T47D (cell line): ENCODE measurements at regions not wholly inside any gene's neighbourhood (a gene's known extent, or its start where the extent isn't known, plus 50 kb on each side); places are given as distances from the start of the nearest gene placed in this dataset.

Experiments used
- DNase-seq, 2 experiments: peaks; one replicate each; pipeline versions ENCODE4 v3.0.0 to v3.0.0-alpha.2; 2011 to 2012; ENCODE audit warnings: low read depth in 1 of 2, low spot score in 1 of 2
- JUND ChIP-seq: IDR thresholded peaks from 2 replicates; pipeline ENCODE4 v1.6.1; 2012; ENCODE audit warnings: low read depth
- in situ Hi-C: cut with HindIII; loops from 2 replicates; pipeline ENCODE4 v1.10.0; 2016; ENCODE audit warnings: low sequenced_read_pairs, low pct_unique_long_range_greater_than_20kb

DNA sequence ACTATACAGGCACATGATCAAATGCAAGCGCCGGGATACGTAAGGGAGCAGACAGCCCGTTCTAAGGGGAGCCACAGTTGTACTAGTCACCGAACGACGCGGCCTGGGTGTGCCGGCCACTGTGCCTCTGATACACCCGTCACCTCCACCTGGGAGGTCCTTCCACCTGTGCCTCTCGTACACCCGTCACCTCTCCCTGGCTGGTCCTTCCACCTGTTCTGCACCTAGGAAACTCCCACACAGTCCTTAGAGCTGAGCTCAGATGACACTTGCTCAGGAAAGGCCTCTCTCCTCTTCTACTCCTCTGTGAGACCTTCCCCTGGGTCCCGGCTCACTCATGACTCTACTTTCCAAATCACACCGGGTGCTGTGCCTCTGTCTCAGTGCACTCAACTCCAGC, 245.0 kb downstream of the TTLL2 start:
- in situ Hi-C loops = no loop called here
- TF ChIP-seq JUND = no peak
- no peak for DNase-seq

DNA sequence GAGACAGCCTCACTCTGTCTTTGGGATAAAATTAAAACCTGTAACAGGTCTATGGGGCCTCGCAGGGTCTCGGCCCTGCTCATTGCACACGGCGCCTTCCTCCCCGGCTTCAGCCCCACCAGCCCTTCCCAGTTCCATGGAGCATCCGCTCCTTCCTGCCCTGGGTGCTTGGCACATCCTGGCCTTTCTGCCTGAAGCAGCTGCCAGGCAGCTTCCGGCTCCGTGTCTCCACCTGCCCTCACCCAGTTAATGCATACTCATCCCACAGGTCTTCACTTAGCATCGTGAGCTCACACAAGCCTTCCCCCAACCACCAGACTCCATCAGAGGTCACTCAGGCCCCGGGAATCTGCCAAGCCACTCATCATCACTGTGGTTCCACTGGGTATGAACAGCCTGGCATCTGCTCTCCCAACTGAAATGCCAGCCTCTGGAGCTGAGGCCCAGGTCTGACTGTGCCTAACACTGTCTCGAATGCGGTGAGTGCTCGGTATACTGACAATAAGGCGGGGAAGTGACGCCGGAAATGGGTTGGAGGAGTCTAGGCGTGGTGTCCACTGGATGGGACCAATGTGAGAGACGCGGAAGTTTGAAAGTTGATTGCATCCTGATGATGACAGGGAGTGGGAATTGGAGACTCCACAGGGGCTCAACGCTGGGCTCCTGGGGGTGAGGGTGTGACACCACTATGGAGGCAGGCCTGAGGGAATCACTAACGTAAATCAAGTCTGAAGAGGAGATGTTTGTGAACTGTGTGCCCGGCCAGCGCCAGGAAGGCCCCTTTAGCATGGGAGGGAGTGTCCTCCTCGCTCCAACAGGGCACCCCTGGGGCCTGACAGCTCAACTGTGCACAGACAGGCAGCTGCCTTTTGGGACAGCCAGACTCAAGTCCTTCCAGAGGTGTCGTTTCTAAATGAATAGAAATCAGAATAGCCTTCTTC, 245.8 kb downstream of the TTLL2 start:
- no peak for TF ChIP-seq JUND
- in situ Hi-C loops = no loop called here
- no peak for DNase-seq

DNA sequence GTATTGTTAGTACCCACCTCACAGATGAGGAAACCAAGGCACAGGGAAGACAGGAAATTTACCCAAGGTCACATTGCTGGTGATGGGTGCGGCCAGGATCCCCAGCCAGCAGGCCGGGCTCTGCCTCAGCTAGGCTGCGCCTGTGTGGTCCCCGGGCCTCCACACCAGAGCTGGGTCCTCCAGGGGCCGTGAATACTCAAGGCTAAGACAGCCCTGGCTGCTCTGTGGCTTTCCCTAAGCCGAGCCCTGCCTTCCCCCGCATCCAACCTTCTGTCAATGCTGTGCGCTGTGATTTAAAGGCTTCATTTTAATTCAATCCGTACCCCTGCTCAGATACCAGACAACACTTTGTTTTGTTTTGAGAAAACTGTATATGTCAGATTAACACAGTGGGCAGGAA, 246.7 kb downstream of the TTLL2 start:
- in situ Hi-C loops = no loop called here
- TF ChIP-seq JUND = no peak
- DNase-seq = no peak

DNA sequence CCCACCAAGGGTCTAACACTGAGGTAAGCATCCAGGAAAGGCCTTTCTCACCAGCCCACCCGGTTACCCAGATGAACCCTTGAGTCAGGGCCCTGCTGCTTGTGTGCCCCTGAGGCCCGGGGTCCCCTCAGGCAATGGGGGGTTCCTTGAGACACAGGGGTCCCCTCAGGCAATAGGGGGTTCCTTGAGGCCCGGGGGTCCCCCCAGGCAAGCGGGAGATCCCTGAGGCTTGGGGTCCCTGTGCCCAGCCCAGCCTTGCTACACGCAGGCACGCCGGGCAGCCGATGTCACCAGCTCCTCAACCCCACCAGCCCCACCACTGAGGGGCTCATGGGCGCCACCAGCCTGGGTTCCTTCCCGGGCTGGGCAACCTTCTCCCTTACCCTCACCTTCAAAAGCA, 247.2 kb downstream of the TTLL2 start:
- no peak for TF ChIP-seq JUND
- no peak for DNase-seq
- in situ Hi-C loops = no loop called here

DNA sequence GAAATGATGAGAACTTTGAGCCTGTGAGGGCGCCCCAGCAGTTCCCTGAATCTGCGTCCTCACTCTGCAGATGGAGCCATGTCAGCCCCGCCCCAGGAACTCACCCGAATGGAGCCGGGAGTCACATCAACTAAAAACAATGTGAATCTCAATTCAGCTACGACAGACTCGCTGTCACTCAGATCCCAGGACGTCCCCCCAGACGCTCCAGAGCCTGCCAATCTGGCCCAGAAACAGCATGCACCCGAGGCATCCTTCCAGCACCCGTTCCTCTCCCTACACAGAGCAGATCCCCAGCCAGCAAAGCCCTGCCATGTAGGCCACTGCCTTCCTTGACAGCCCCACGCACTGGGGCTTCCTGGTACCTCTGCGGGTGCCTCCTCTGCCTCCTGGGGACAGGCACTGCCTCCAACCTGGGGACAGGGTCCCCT, 248.0 kb downstream of the TTLL2 start:
- DNase-seq = no peak
- no peak for TF ChIP-seq JUND
- in situ Hi-C loops = no loop called here

DNA sequence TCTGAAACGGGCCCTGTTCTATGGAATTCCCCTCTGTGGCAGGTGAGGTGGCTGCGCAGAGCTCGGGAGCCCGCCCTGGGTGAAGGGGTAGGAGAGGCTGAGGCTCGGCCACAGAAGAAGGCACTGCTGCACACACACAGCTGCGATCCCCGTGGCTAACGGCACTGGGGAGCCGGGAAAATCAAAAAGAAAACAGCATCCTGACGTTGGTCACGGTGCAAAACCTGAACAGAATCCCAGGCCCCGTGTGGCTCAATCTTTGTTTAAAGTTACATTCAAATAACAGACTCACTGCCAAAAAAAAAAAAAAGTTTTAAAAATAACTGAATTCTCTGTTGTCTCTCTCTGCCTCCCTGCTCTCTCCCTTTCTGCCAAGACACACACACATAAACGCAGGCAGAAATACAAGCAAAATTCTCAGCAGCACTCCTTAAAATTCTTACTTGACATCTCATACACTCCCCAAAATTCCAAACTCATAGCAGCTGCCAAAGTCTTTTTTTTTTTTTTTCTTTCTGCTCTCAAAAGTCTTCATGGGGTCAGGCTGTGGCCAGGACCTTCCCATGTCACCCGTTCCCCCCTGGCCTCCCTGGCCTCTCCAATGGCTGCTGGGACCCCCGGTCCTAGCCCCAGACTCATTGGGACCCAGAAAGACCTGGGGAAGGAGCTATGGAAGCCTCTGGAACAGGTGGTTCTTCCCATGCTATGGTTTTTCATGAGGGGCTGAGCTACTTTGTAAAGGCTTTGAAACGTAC, 248.8 kb downstream of the TTLL2 start:
- TF ChIP-seq JUND = no peak
- DNase-seq = no peak
- in situ Hi-C loops = no loop called here

DNA sequence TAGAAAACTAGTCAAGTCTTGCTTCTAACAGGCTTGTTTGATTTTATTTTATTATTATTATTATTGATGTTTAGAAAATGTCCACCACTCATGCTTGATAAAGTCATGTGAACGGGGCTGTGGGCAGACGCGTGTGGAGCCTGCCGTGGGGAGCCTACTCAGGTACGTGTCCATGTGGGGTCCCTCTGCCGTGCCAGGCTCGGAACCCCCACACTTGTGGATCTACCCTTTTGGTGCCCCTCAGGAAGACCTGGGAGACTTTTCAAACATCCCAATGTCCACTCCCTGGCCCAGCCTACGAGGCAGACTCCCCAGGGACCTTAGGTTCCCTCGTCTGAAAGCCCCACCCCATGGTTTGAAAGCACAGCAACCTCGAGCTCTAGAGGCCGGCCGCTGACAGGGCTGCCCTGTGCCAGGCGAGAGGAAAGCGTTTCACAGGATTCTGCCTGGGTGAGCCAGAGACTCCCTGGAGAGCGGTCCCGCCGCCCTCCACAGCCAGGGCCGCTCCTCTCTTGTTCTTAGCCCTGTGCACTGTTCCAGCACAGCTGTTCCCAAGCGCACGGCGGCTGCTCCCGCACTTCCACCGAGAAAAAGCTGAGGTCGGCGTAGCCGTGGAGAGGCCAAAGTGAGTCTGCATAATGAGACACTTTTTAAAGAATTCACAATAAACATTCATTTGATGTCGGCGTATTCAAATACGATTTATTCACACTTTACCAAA, 249.7 kb downstream of the TTLL2 start:
- DNase-seq = no peak
- in situ Hi-C loops = no loop called here
- TF ChIP-seq JUND = no peak

DNA sequence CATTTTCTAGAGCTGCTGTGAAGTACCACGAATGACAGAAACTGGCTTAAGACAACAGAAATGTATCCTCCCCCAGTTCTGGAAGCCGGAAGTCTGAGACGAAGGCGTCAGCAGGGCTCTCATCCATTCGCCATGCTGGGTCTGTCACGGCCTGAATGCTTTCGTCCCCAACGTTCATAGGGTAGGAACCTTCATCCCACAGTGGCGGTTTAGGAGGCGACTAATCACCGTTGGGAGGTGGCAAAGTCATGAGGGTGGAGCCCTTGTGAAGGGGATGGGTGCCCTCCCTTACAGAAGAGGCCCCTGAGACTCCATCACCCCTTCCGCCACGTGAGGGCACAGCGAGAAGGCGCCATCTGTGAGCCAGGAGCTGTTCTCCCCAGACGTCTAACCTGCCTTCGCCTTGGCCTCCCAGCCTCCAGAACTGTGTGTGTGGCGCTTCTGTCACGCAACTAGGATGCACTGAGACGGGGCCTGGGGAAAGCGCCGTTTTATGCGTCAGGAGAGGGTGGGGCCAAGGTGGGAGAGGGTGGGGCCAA, 250.3 kb downstream of the TTLL2 start:
- no peak for DNase-seq
- TF ChIP-seq JUND = no peak
- in situ Hi-C loops = no loop called here

DNA sequence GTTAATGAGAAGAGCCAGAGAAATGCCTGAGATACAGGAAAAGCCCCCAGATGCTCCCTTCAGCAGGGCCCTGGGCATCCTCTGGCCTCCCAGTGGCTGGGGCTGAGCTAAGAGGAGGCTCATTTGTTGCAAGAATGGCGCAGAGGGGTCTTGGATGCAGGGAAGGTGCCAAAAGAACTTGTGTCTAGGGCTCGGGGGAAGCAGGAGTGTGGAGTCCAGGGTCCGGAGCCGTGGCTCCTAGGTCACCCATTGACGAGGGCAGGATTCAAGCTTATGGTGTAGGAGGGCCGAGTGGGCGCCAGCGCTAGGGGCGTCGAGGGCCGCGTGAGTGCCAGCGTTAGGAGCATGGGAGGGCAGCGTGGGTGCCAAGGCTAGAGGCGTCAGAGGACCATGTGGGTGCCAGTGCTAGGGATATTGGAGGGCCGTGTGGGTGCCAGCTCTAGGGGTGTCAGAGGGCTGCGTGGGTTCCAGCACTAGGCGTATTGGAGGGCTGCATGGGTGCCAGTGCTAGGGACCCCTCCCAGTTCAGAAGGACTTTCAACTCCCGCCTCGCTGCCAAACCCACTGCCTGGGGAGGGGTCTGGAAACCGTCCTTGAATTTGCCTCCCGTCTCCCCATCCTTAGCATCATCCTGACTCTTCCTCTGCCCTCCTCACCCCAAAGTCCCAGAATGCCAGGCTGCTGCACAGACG, 250.5 kb upstream of the AFDN start:
- DNase-seq = no peak
- TF ChIP-seq JUND = no peak
- in situ Hi-C loops = no loop called here

DNA sequence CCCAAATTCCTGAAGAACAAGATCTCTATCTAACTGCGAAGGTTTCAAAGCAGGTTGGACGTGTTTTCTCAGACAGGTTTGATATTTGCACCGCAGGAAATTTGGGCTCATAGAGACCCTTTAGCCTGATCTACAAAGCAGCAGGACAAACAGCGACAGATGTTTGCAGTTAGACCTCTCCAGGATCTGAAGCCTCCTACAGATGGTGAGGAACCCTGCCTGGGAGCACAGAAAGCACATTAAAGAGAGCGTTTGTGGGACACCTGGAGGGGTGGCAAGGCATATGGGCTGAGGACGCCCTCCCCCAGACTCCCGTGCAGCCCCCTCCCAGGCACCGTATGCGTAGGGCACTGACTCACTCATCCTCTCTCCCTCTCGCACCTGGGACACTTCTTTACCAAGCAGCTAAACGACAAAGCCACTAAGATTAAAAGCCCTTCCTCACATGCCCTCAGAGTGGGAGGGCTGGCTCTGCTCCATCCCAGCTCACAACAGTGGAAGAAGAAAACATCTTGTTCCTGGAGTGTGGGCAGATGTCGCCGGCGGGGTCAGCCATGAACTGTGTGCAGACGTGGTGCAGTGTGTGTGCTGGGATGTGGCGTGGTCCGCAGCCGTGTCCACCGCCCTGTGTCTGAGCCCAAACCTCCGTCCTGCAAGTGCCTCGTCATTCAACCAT, 249.7 kb upstream of the AFDN start:
- peak in 1 of 2 experiments; percentile 54 for DNase-seq
- in situ Hi-C loops = no loop called here
- TF ChIP-seq JUND = no peak

DNA sequence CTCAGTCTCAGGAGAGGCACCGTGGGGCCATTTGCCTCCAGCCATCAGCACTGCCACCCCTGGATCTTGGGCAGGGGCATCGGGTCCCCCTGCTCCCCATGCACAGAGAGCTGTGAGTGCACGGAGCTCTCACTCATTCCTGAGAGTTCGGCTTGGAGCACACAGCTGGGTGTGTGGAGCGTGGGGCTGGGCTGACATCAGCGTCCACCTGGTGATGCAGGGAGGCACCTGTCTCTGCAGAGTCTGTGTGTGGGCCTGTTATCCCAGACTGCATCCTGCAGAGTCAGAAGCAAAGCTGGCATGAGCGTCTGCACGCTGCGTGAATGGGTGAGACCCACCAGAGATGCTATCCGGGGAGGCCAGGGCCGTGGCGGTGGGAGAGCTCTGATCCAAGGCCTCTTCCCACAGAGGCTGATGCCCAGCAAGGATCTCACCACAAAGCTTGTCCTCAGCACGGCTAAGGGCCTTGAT, 248.8 kb upstream of the AFDN start:
- in situ Hi-C loops = no loop called here
- TF ChIP-seq JUND = no peak
- no peak for DNase-seq
